Activated CD4-positive, alpha-beta T cell treated with anti-CD3 and anti-CD28 coated beads, Interleukin-2, amount 50 U/mL, for 48 hours (primary cell): ENCODE measurements at regions not wholly inside any gene's neighbourhood (a gene's known extent, or its start where the extent isn't known, plus 50 kb on each side); places are given as distances from the start of the nearest gene placed in this dataset.
"Not testable (repeated sequence)": the region's sequence is repeated elsewhere in the genome, so short reads cannot be mapped to it uniquely, and the experiment has no call there.

Experiments
- DNase-seq, 2 experiments: peaks; one replicate each; pipeline ENCODE4 v3.0.0-alpha.2; 2020

GRCh38 chr2:160736148-160737028 lies 242.8 kb upstream of the RBMS1 start:
- DNase-seq, result no peak

GRCh38 chr2:160737247-160737646 lies 243.6 kb upstream of the RBMS1 start:
- DNase-seq, result no peak

GRCh38 chr2:160741271-160741670 lies 247.7 kb upstream of the RBMS1 start:
- no peak for DNase-seq

GRCh38 chr2:160741815-160742214 lies 248.2 kb upstream of the RBMS1 start:
- DNase-seq, result no peak

- DNase-seq, result no peak
Measured at GRCh38 chr2:160742667-160743066, 249.1 kb upstream of the RBMS1 start.

- DNase-seq, result no peak
Measured at GRCh38 chr2:160747501-160748170, 254.0 kb upstream of the RBMS1 start.

GRCh38 chr2:160751021-160751420 lies 257.4 kb upstream of the RBMS1 start:
- DNase-seq, result no peak

- peak in 1 of 2 experiments; percentile 18 for DNase-seq
Measured at GRCh38 chr2:160752475-160753330, 259.1 kb upstream of the RBMS1 start.

GRCh38 chr2:160753331-160753654 lies 259.7 kb upstream of the RBMS1 start:
- DNase-seq, result no peak

GRCh38 chr2:160753960-160754359 lies 260.4 kb upstream of the RBMS1 start:
- no peak for DNase-seq

GRCh38 chr2:160756481-160756880 lies 262.9 kb upstream of the RBMS1 start:
- DNase-seq, result no peak

- not testable (repeated sequence) for DNase-seq
Measured at GRCh38 chr2:160762493-160763128, 269.0 kb upstream of the RBMS1 start.

- DNase-seq, result no peak
Measured at GRCh38 chr2:160783474-160783873, 289.9 kb upstream of the RBMS1 start.

GRCh38 chr2:160784034-160784433 lies 290.4 kb upstream of the RBMS1 start:
- DNase-seq, result no peak

GRCh38 chr2:160790738-160791137 lies 297.1 kb upstream of the RBMS1 start:
- no peak for DNase-seq

GRCh38 chr2:160791884-160792283 lies 298.3 kb upstream of the RBMS1 start:
- DNase-seq, result no peak

- DNase-seq, result no peak
Measured at GRCh38 chr2:160792837-160793236, 299.2 kb upstream of the RBMS1 start.

- DNase-seq, result no peak
Measured at GRCh38 chr2:160794926-160795325, 301.3 kb upstream of the RBMS1 start.

GRCh38 chr2:160803881-160804280 lies 310.3 kb upstream of the RBMS1 start:
- no peak for DNase-seq

GRCh38 chr2:160810406-160810805 lies 316.8 kb upstream of the RBMS1 start:
- DNase-seq, result no peak

GRCh38 chr2:160812830-160813505 lies 319.4 kb upstream of the RBMS1 start:
- no peak for DNase-seq

- no peak for DNase-seq
Measured at GRCh38 chr2:160813506-160813858, 319.9 kb upstream of the RBMS1 start.
